Astrocyte of the hippocampus (primary cell): ENCODE measurements at regions not wholly inside any gene's neighbourhood (a gene's known extent, or its start where the extent isn't known, plus 50 kb on each side); places are given as distances from the start of the nearest gene placed in this dataset.

Experiments
- DNase-seq: peaks from one replicate; pipeline ENCODE4 v3.0.0; 2011; ENCODE audit warnings: low read depth, low spot score

GRCh38 chr1:221302810-221303209 is 423.6 kb downstream of the HLX start:
- peak; percentile 31 for DNase-seq

DNA sequence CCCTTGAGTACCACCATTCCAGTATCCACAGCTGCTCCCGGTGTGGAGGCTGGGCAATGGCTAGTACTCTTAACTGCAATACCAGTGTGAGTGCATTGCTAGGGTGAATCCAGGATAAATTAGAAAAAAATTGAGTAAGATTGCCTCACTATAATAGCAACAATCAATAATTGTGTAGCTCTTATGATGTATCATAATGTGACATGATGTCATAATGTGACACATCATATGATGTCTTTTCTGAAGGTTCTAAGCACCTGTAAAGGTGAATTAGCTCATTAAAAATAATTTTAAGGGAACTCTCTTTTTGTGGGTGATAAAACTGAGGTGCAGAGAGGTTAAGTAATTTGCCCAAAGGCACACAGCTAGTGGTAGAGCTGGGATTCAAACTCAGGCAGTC is 424.4 kb downstream of the HLX start:
- no peak for DNase-seq

DNA sequence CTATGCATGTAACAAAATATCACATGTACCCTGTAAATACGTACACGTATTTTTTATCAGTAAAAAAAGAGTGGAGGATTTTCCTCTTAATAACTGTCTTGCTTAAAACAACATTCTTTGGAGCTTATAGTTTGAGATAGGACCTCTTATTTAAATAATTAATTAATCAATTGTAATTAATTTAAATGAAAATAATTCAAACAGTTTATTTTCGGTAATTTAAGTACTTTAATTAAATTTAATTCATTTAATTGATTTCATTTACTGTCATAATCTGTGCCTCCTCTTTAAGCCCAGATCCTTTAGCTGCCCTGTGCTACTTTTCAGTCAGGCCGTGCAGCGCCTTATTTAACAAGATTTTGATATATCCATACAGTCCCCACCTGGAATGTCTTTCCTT is 427.0 kb downstream of the HLX start:
- DNase-seq, result no peak

DNA sequence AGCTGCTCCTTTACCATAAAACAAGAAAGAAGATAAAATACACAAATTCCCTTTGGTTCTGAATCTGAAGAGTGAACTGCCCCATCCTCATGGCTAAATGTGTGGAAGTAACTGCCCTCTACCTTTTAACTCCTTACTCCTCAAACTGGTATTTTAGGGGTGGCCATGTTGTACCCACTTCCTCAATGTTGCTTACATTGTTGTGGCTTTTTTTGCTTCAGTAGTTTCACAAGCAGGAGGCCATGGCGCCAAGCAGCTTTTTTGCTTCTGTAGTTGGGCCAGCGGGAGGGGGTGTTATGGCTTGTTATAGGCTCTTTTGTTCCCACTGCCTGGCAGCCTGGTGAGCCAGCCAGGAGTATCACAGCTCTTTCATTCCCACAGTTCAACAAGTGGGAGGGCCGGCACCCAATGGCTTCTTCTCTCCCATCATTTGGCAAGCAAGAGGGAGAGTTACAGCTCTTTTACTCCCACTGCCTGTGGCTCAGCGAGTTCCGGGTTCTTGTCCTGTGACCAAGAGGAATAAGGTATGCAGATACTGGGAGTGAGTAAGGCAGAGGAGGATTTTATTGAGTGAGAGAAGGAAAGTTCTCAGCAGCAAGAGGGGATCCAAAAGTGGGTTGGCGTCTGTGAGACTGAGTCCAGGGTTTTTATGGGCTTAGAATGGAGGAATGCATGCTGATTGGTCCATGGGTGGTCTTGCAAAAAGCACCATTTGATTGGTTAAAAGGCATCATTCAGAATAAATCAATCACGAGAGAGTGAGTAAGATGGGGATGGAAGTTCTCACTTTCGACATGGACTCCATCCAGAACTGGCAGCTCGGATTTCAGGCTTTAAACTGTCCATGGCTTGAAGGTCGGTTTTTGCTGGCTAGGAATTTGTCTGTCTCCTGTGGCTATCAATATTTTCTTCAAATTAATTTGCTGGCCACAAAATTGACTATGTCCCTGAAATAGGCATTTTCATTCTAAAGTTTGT is 429.6 kb downstream of the HLX start:
- DNase-seq, result no peak

- no peak for DNase-seq
Measured at GRCh38 chr1:221309723-221310122, 430.5 kb downstream of the HLX start.

DNA sequence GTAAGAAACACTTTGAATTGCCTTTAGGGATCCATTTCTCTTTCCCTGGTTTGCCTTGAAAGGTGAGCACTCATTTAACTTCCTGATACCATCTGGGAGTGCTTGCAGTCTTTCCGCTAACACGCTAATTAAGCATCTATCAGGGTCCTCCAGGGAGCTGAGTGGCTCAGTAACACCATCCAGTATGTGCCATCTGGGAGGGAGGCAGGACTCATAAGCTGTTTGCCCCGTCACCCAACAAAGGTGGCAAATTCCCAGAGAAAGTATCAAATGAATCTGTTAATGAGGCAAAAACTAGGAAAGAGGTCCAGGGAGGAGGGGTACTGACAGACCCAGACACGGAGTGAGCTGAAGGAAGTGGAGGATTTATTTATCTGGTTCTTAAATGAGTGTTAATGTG is 430.9 kb downstream of the HLX start:
- no peak for DNase-seq

- peak; percentile 76 for DNase-seq
Measured at GRCh38 chr1:221315330-221315729, 426.6 kb downstream of the DUSP10 start.

GRCh38 chr1:221316491-221317056 is 425.3 kb downstream of the DUSP10 start:
- no peak for DNase-seq

DNA sequence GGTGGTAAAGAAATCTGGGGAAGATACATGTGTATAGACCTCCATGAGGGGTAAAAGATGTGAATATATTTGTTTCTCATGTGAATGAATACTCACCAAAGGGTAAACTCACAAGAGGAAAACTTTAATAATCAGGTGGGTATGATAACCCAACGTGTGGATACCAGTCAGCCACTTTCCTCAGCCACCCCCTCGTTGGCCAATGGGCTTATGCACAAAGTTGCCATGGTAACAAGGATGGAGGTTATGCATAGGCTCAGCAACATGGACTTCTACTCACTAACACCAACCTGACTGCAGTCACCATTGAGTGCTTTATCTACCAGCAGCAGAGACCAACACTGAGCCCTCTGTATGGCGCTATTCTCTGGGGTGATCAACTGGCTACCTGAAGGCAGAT is 424.4 kb downstream of the DUSP10 start:
- DNase-seq, result no peak

GRCh38 chr1:221327954-221328353 is 413.9 kb downstream of the DUSP10 start:
- no peak for DNase-seq

DNA sequence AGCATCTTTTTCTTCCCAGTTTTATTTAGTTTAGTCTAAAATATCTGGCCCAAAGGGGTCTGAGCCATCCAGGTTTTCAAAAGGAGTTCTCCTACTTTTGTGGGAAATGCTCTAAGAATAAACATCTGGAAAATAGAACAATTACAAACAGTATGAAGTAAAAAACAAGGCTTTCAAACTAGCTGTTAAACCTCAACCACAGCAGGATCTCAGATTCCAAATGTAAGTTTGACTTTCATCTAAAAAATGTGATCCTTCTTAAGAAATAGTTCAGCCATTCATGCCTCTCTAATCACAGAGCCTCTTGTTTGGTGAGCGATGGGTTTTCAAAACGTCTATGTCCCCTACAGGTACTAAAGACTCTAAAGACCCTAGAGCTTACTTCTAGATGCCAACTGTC is 413.5 kb downstream of the DUSP10 start:
- no peak for DNase-seq

GRCh38 chr1:221331273-221332183 is 410.4 kb downstream of the DUSP10 start:
- DNase-seq, result no peak

GRCh38 chr1:221334062-221334461 is 407.8 kb downstream of the DUSP10 start:
- no peak for DNase-seq

- DNase-seq, result peak; percentile 70
Measured at GRCh38 chr1:221335161-221336101, 406.5 kb downstream of the DUSP10 start.

DNA sequence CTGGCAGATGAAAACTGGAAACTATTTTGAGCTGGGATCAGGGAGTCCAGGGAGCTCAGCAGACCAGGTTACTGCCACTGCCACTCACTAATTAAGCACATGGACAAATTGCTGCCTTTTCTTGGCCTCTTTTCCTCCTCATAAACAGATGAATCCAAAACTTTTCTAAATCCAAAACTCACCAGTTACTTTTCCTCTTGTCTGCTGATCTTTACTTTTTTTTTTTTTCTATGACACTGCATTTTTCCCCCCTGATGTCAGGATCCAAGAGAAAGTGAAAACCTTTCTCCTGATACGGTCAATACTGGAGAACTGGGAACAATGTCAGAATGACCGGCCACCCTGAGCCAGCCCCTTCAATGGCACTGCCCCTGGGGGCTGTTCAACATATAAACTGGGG is 405.8 kb downstream of the DUSP10 start:
- peak; percentile 22 for DNase-seq

DNA sequence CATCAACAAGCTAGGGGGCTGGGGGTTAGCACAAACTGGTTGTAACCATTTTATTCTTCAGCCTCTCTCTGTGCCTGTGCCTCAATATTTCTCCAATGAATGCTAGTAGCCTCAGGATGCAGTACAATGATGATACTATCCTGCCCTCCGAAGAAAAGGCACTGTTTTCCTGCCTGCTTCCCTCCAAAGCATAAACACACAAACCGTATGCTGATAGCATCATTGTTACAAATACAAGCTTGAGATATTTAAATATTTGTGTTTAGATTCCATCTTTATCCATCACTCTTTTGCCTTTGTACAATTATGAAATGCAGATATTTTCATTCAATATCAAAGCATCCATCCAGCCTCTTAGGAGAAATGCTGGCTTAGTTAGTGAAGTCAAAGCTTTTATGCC is 404.8 kb downstream of the DUSP10 start:
- DNase-seq, result no peak

GRCh38 chr1:221343136-221343535 is 398.8 kb downstream of the DUSP10 start:
- no peak for DNase-seq

- DNase-seq, result no peak
Measured at GRCh38 chr1:221343607-221344006, 398.3 kb downstream of the DUSP10 start.

DNA sequence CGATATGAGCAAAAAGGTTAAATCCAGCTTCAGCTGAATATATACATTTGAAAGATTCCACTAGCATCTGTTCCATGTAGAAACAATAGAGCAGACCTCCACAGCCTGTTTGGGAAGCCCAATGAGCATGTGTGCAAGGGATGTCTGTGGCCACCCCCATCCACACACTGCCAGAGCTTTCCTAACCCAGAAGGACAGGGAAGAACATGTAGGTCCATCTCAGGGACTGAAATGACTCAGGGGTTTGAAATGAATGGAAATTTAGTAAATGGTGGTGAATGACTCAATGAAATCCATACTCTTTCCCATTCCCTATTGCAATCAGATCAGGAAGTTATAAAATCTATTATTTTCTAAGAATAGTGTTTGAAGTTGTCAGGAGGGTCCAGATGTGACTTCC is 397.2 kb downstream of the DUSP10 start:
- DNase-seq, result no peak

DNA sequence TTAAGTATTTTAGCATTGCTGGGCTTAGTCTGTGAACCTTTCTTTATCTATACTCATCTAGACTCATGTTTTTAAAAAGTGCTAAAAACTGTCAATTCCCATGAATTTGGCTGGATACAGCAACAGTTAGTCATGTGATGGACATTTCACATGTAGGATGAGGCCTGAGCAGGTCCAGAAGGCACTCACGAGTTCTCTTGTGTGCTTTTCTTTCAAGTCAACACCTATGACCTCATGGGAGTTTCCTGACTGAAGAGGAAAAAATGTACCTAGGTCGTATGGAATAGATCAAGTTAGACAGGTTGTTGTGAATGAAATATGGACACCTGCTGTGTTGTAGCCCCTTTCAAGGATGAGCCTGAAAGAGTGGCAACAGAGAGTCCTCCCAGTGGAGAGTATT is 394.2 kb downstream of the DUSP10 start:
- no peak for DNase-seq

DNA sequence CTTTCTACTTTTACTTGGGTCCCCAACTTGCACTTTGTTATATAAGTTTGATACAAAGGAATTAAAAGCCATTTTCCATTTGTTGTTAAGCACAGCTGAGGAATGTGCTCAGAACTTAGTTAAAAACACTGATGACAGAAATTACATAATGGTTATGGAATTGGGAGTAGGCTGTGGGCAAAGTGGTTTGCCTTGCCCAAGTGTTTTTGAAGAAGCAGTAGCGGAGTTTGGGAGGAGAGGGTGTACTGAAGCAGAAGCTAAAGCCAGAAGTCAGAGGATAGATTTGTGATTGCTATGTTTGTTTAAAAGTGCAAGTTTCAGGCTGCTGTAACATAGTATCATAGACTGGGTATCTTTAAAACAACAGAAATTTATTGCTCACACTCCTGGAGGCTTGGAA is 391.8 kb downstream of the DUSP10 start:
- DNase-seq, result peak; percentile 23
